ENCODE measurements at regions not wholly inside any gene's neighbourhood (a gene's known extent, or its start where the extent isn't known, plus 50 kb on each side); places are given as distances from the start of the nearest gene placed in this dataset.

- H3K27ac ChIP-seq (ENCODE audit: low read depth in 1 of 2, low read length in 2 of 2) = no peak overlapping the region
- intact Hi-C loops (cut with DNase I, micrococcal nuclease) = no loop called here
- H3K4me1 Mint-ChIP-seq (ENCODE audit: low read depth) = no peaks in the 10 kb centered on the region
- no peaks in the 10 kb centered on the region for H3K4me1 ChIP-seq (ENCODE audit: insufficient read depth, low read length)
- DNase-seq (no peak), ATAC-seq (ENCODE audit: poor library complexity) (no peak)
- H3K9me3 ChIP-seq (ENCODE audit: control insufficient read depth in 1 of 2, insufficient read depth in 1 of 2, low read length in 2 of 2) = peaks cover 0 to 5% of the 10 kb centered on the region in 2 experiments
- CTCF ChIA-PET = no interaction called here
- H3K27me3 Mint-ChIP-seq = no peaks in the 10 kb centered on the region
- no peak overlapping the region for H3K4me3 ChIP-seq (ENCODE audit: low read length)
- POLR2A ChIA-PET = no interaction called here
- no peaks in the 10 kb centered on the region for H3K27me3 ChIP-seq (ENCODE audit: control insufficient read depth in 1 of 2, insufficient read depth in 2 of 2, low read length in 2 of 2)
- no peaks in the 10 kb centered on the region for H3K9me3 Mint-ChIP-seq
- no peak for TF ChIP-seq CTCF (IDR thresholded peaks at IDR 0.05)
- no peaks in the 10 kb centered on the region for H3K36me3 ChIP-seq (ENCODE audit: insufficient read depth, low read length)
- no peak overlapping the region for H3K4me3 Mint-ChIP-seq
- H3K36me3 Mint-ChIP-seq (ENCODE audit: low read depth) = no peaks in the 10 kb centered on the region
- H3K27ac Mint-ChIP-seq = no peak overlapping the region
Observed at GRCh38 chr5:17046320-17046719, 110.2 kb upstream of the MYO10 start.

DNA sequence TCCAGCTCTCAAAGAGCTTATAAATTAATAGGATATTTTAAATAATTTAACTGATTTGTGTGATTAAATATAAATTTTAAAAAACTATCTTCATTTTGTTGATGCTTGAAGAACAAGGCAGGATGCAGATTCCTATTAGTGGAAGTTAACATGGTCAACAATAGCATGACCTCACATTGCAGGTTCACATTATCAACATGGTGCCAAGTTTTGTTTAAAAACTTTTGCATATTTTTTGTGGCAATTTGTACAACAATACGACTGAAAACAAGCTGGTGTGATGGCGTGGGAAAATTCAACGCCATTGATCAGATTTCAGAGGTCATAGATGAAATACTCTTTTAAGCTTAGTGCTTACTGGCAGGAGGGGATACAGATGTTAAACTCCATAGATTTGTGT lies 114.1 kb upstream of the MYO10 start:
- Histone ChIP-seq H3K4me3 (ENCODE audit: low read length) (no peak overlapping the region), H3K4me1 (ENCODE audit: insufficient read depth, low read length) (no peaks in the 10 kb centered on the region), H3K27ac (ENCODE audit: low read depth in 1 of 2, low read length in 2 of 2) (no peak overlapping the region), H3K36me3 (ENCODE audit: insufficient read depth, low read length) (no peaks in the 10 kb centered on the region), H3K27me3 (ENCODE audit: control insufficient read depth in 1 of 2, insufficient read depth in 2 of 2, low read length in 2 of 2) (no peaks in the 10 kb centered on the region), H3K9me3 (ENCODE audit: control insufficient read depth in 1 of 2, insufficient read depth in 1 of 2, low read length in 2 of 2) (peaks cover 0 to 8% of the 10 kb centered on the region in 2 experiments)
- TF ChIP-seq CTCF (IDR thresholded peaks at IDR 0.05) = no peak
- Mint-ChIP-seq H3K4me1 (ENCODE audit: low read depth) (no peaks in the 10 kb centered on the region), H3K27ac (no peak overlapping the region), H3K4me3 (no peak overlapping the region), H3K27me3 (no peaks in the 10 kb centered on the region), H3K9me3 (no peaks in the 10 kb centered on the region), H3K36me3 (ENCODE audit: low read depth) (no peaks in the 10 kb centered on the region)
- intact Hi-C loops (cut with DNase I, micrococcal nuclease) = no loop called here
- no peak for DNase-seq
- POLR2A ChIA-PET = no interaction called here
- no peak for ATAC-seq (ENCODE audit: poor library complexity)
- CTCF ChIA-PET = no interaction called here

DNA sequence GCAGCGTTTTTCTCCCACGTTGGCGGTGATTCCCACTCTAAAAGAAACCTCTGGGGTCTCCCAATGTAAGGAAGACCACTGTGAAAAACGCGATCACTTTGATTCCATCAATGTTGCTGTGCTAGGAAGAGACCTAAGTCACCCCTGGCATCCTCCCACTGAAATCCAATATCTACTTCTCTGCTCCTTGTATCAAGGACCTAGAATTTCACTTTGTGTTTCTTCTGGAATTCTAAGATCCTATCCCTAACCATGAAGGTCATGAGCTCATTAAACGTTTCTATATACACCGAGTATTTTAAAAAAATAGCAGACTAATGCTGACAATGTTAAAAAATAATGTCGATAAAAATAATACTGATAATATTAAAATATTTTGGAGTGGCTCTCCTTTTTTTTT lies 118.8 kb upstream of the MYO10 start:
- Histone ChIP-seq H3K27ac (ENCODE audit: low read depth in 1 of 2, low read length in 2 of 2) (no peak overlapping the region), H3K27me3 (ENCODE audit: control insufficient read depth in 1 of 2, insufficient read depth in 2 of 2, low read length in 2 of 2) (no peaks in the 10 kb centered on the region), H3K4me3 (ENCODE audit: low read length) (no peak overlapping the region), H3K36me3 (ENCODE audit: insufficient read depth, low read length) (no peaks in the 10 kb centered on the region), H3K9me3 (ENCODE audit: control insufficient read depth in 1 of 2, insufficient read depth in 1 of 2, low read length in 2 of 2) (peaks cover 0 to 3% of the 10 kb centered on the region in 2 experiments), H3K4me1 (ENCODE audit: insufficient read depth, low read length) (no peaks in the 10 kb centered on the region)
- no peaks in the 10 kb centered on the region for H3K9me3 Mint-ChIP-seq
- H3K4me3 Mint-ChIP-seq = no peak overlapping the region
- H3K27ac Mint-ChIP-seq = no peak overlapping the region
- DNase-seq (no peak), ATAC-seq (ENCODE audit: poor library complexity) (no peak)
- ChIA-PET POLR2A (no interaction called here), CTCF (no interaction called here)
- H3K36me3 Mint-ChIP-seq (ENCODE audit: low read depth) = no peaks in the 10 kb centered on the region
- TF ChIP-seq CTCF (IDR thresholded peaks at IDR 0.05) = no peak
- intact Hi-C loops (cut with DNase I, micrococcal nuclease) = no loop called here
- peaks cover 5% of the 10 kb centered on the region for H3K27me3 Mint-ChIP-seq
- no peaks in the 10 kb centered on the region for H3K4me1 Mint-ChIP-seq (ENCODE audit: low read depth)
